ENCODE measurements at regions not wholly inside any gene's neighbourhood (a gene's known extent, or its start where the extent isn't known, plus 50 kb on each side); places are given as distances from the start of the nearest gene placed in this dataset.
A peak's percentile ranks its signal among the peaks of the same experiment; 100 is the strongest.

DNA sequence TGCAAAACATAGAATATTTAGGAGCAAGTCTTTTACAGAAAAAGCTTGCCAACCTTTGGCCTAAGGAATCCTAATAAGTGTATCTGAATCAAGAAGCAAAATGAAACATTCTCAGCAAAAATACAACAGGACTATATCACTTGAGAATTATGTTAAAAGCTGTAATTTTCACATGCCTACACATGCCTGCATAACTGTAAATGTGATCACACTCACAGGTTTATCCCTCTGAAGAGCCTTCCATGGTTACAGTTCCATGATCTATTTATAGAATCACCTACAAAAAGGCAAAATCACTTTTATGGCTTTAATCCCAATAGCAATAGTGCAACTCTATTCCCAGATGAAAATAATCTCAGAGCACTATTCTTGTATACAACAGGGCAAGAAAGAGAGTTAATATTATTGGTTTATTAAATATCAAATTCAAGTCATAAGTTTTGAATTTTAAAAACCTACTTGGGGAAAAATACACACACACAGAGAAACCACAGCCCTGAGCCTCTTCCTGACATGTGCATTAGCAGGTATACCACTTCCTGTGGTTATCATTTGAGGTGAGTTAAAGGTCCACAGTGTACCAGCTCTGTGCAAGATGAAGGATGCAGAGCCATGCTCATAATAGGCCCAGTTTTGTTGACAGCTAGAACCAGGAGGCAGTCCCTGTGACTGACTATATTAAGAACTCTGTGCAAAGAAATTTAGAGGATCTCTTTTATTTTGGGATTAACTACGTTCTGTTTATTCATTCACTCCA is 252.5 kb upstream of the TGFBR2 start:
- no peak overlapping the region for H3K4me3 ChIP-seq
- peak overlapping the region; percentile 54 to 75 (median 64) for H3K27ac ChIP-seq
- DNase-seq: no peak
- intact Hi-C loops (cut with DNase I): no loop called here
- no peaks in the 10 kb centered on the region for H3K27me3 ChIP-seq
- no peaks in the 10 kb centered on the region for H3K9me3 ChIP-seq
- peaks cover 0 to 57% (median 47%) of the 10 kb centered on the region in 4 donors for H3K4me1 ChIP-seq
- TF ChIP-seq CTCF (IDR thresholded peaks at IDR 0.05): no peak
- no peak for TF ChIP-seq POLR2A (IDR thresholded peaks at IDR 0.05)
- TF ChIP-seq EP300 (IDR thresholded peaks at IDR 0.05): no peak
- TF ChIP-seq POLR2AphosphoS5 (IDR thresholded peaks at IDR 0.05): no peak
- WGBS, 2 donors: 31 to 75% methylated on average over 1 of the region's 1 CpG
- no peaks in the 10 kb centered on the region for H3K36me3 ChIP-seq

- WGBS, 2 donors: 17 to 60% methylated on average over 1 of the region's 1 CpG
- H3K4me3 ChIP-seq: no peak overlapping the region
- no peaks in the 10 kb centered on the region for H3K27me3 ChIP-seq
- no peaks in the 10 kb centered on the region for H3K36me3 ChIP-seq
- intact Hi-C loops (cut with DNase I): no loop called here
- peaks cover 0 to 56% (median 46%) of the 10 kb centered on the region in 4 donors for H3K4me1 ChIP-seq
- DNase-seq: no peak
- H3K9me3 ChIP-seq: no peaks in the 10 kb centered on the region
- TF ChIP-seq EP300 (IDR thresholded peaks at IDR 0.05) (no peak), CTCF (IDR thresholded peaks at IDR 0.05) (no peak), POLR2A (IDR thresholded peaks at IDR 0.05) (no peak), POLR2AphosphoS5 (IDR thresholded peaks at IDR 0.05) (no peak)
- peak overlapping the region; percentile 54 to 75 (median 64) for H3K27ac ChIP-seq
Observed at GRCh38 chr3:30354513-30354912, 251.9 kb upstream of the TGFBR2 start.

- H3K27ac ChIP-seq: peak overlapping the region; percentile 54 to 75 (median 64)
- H3K9me3 ChIP-seq: no peaks in the 10 kb centered on the region
- intact Hi-C loops (cut with DNase I): no loop called here
- H3K27me3 ChIP-seq: no peaks in the 10 kb centered on the region
- no peak for TF ChIP-seq CTCF (IDR thresholded peaks at IDR 0.05)
- no peak overlapping the region for H3K4me3 ChIP-seq
- no peak for DNase-seq
- H3K36me3 ChIP-seq: no peaks in the 10 kb centered on the region
- 16 to 57% methylated on average over 7 of the region's 7 CpGs for WGBS, 2 donors
- peaks cover 0 to 51% (median 41%) of the 10 kb centered on the region in 4 donors for H3K4me1 ChIP-seq
Observed at GRCh38 chr3:30354972-30355371, 251.4 kb upstream of the TGFBR2 start.

- Histone ChIP-seq H3K4me3 (no peak overlapping the region), H3K4me1 (peaks cover 0 to 44% (median 35%) of the 10 kb centered on the region in 4 donors), H3K27ac (peak overlapping the region in 3 of 4 donors; percentile 54 to 75 (median 73)), H3K36me3 (no peaks in the 10 kb centered on the region), H3K27me3 (no peaks in the 10 kb centered on the region), H3K9me3 (no peaks in the 10 kb centered on the region)
- intact Hi-C loops (cut with DNase I): no loop called here
- TF ChIP-seq POLR2A (IDR thresholded peaks at IDR 0.05) (no peak), POLR2AphosphoS5 (IDR thresholded peaks at IDR 0.05) (no peak), EP300 (IDR thresholded peaks at IDR 0.05) (no peak), CTCF (IDR thresholded peaks at IDR 0.05) (no peak)
- 84 to 87% methylated on average over 1 of the region's 1 CpG for WGBS, 2 donors
- no peak for DNase-seq
Observed at GRCh38 chr3:30355622-30356021, 250.8 kb upstream of the TGFBR2 start.

Measured in sigmoid colon (tissue), 6 donors.